ENCODE measurements at regions not wholly inside any gene's neighbourhood (a gene's known extent, or its start where the extent isn't known, plus 50 kb on each side); places are given as distances from the start of the nearest gene placed in this dataset.

DNA sequence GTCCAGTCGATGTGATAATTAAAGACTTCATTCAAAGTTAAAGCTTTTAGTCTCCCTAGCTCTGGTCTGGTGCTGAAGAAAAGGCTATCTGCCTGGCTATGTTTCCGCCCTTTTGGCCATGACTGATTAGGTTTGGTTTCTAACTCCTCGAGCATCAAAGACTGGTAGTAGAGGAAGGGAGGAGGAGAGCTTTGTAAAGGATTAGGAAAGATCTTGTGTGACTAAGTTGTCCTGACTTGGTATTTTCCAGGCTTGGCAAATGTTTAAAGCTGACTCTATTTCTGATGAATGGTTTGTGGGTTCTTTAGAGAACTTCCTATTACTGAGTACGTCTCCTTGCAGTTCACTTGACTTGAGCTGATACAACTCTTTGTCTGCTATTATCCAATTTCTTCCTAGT is 312.9 kb downstream of the GJA1 start:
- Histone ChIP-seq H2AFZ (ENCODE audit: low read length) (no peak overlapping the region), H2BK5ac (ENCODE audit: insufficient read length, low read length) (no peak overlapping the region), H3K18ac (ENCODE audit: insufficient read length, low read depth, low read length) (no peak overlapping the region), H3K9me3 (ENCODE audit: control insufficient read depth, low read depth, low read length) (no peaks in the 10 kb centered on the region), H3T11ph (ENCODE audit: low read length) (no peak overlapping the region), H3K4me2 (ENCODE audit: insufficient read depth, insufficient read length, low read length) (no peak overlapping the region), H3K4ac (ENCODE audit: low read depth, low read length) (no peak overlapping the region), H3K79me2 (ENCODE audit: insufficient read depth, low read length) (no peaks in the 10 kb centered on the region), H3K4me1 (ENCODE audit: insufficient read depth, low read length) (no peaks in the 10 kb centered on the region), H2AK5ac (ENCODE audit: insufficient read length, low read length) (no peak overlapping the region), H4K8ac (replicated peaks; ENCODE audit: insufficient read length, low read depth, low read length) (no peak overlapping the region), H3K9ac (ENCODE audit: extremely low read depth, insufficient read length, low read length) (no peak overlapping the region), H2BK120ac (ENCODE audit: low read depth, low read length, poor library complexity, severe bottlenecking) (no peak overlapping the region), H2BK20ac (ENCODE audit: low read depth, low read length, poor library complexity, severe bottlenecking) (no peak overlapping the region), H2BK12ac (ENCODE audit: insufficient read length, low read depth, low read length) (no peak overlapping the region), H3K56ac (ENCODE audit: insufficient read length, low read depth, low read length) (no peak overlapping the region), H2BK15ac (ENCODE audit: low read depth, low read length) (no peak overlapping the region), H3K23ac (ENCODE audit: insufficient read length, low read depth, low read length) (no peak overlapping the region), H4K20me1 (ENCODE audit: control insufficient read depth, insufficient read depth, insufficient read length) (no peaks in the 10 kb centered on the region), H3K14ac (ENCODE audit: insufficient read depth, low read length) (no peak overlapping the region), H3K79me1 (ENCODE audit: insufficient read depth, low read depth, low read length, poor library complexity, severe bottlenecking) (no peaks in the 10 kb centered on the region), H4K91ac (ENCODE audit: insufficient read length, low read depth, low read length) (no peak overlapping the region), H3K27me3 (ENCODE audit: insufficient read depth, low read length) (no peaks in the 10 kb centered on the region), H3K27ac (ENCODE audit: insufficient read length, low read depth, low read length) (no peak overlapping the region), H3K23me2 (ENCODE audit: insufficient read length, low read depth, low read length, poor library complexity, severe bottlenecking) (no peaks in the 10 kb centered on the region), H4K5ac (ENCODE audit: insufficient read length, low read depth, low read length) (no peak overlapping the region)
- H3K27me3 Mint-ChIP-seq (ENCODE audit: low read depth), result no peaks in the 10 kb centered on the region
- no peak overlapping the region for H3K27ac Mint-ChIP-seq
- H3K36me3 Mint-ChIP-seq (ENCODE audit: insufficient read depth in 1 of 3, low read depth in 3 of 3), result no peaks in the 10 kb centered on the region
- TF ChIP-seq, protein P1, sequence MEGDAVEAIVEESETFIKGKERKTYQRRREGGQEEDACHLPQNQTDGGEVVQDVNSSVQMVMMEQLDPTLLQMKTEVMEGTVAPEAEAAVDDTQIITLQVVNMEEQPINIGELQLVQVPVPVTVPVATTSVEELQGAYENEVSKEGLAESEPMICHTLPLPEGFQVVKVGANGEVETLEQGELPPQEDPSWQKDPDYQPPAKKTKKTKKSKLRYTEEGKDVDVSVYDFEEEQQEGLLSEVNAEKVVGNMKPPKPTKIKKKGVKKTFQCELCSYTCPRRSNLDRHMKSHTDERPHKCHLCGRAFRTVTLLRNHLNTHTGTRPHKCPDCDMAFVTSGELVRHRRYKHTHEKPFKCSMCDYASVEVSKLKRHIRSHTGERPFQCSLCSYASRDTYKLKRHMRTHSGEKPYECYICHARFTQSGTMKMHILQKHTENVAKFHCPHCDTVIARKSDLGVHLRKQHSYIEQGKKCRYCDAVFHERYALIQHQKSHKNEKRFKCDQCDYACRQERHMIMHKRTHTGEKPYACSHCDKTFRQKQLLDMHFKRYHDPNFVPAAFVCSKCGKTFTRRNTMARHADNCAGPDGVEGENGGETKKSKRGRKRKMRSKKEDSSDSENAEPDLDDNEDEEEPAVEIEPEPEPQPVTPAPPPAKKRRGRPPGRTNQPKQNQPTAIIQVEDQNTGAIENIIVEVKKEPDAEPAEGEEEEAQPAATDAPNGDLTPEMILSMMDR (conservative IDR thresholded peaks at IDR 0.05), result no peak
- WGBS (ENCODE audit: extremely low coverage, insufficient read length, low lambda C conversion rate), result no CpG with 5 or more reads among the region's 4 CpGs
- H3K4me1 Mint-ChIP-seq, result no peaks in the 10 kb centered on the region
- DNase-seq, result no peak
- H3K9me3 Mint-ChIP-seq, result peaks cover 0 to 3% of the 10 kb centered on the region in 2 experiments; a peak in 1 of 5 replicates
- no peak overlapping the region for H3K4me3 Mint-ChIP-seq

Data from H9 (cell line).